HG03139 (cell line): ENCODE measurements at regions not wholly inside any gene's neighbourhood (a gene's known extent, or its start where the extent isn't known, plus 50 kb on each side); places are given as distances from the start of the nearest gene placed in this dataset.

ENCODE experiments used
- ATAC-seq: cut with Tn5 transposase; IDR thresholded peaks from one replicate; pipeline ENCODE4 v1.9.1; 2021; ENCODE audit not compliant: unreplicated experiment

DNA sequence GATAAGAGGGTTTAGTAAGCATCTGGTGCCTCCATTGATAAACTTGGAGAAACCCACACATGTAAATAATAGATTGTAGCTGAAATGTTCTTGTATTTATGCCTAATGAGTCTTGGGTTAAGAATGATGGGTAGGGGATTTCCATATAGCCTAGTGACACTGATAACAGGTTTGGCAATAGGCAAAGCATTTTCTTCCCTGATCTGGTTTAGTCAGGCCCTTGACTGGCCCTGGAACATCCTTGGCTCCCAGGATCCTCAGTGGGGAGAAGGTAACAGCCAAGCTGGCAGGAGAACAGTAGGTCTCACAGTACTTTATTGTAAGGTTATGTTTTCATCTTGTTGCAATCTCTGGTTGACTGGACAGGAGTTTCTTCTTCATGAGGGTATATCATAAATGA, 228.4 kb downstream of the DIPK2A start:
- no peak for ATAC-seq

DNA sequence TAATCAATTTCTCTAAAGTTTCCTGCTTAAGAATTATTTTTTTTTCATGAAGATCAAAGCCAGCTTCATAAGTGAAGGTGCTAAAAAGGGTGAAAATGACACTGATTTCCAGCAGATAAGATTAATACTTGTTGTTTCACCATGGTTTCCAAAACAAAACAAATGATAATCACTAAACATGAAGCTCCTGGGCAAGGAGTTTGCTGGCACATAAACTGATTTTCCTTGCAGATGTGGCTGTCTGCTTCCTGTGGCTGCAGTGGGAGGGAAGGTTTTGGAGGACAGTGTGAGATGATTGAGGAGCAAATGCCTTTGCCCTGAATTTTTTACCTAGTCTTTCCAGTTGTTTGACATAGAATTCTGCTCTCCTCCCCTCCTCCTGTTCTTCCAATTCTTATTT, 228.8 kb downstream of the DIPK2A start:
- ATAC-seq, result no peak

- ATAC-seq, result no peak
Observed at GRCh38 chr3:144221761-144222160, 250.1 kb downstream of the DIPK2A start.

GRCh38 chr3:144229330-144229729, 257.7 kb downstream of the DIPK2A start:
- no peak for ATAC-seq

DNA sequence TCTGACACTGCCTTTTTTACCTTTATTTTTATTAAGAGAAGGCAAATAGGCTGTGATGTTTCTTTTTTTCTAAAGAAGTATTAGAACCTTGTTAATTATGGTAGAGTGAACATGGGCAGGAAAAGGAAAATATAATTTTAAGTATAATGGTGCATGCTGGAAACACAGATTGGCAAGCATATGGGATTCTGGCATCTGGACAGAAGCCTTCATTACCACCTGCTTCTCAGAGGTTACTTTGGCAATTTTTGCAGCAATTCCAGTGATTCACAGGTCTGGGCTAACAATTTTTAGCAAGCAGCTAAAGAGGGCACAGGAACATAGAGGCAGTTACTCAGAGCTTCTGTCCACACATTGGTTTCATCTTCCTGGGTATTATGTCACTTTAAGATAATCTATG, 258.3 kb downstream of the DIPK2A start:
- no peak for ATAC-seq

DNA sequence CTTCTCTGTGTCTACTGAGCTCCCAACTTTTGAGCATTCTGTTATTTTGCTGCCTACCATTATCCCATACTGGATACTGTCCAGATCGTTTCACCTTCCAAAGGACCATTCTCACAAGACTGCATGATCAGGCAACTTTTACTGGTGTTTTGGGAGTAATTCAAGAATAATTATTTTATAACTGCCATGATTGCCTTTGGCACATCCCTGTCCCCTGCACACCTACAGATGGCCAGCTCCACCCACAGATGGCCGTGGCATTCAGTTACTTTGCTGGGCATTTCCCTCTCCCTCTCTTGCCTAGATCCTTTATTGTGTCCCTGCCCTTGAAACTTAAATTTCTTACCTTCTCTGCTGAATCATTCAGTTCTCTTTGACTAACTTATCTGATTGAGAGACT, 263.9 kb downstream of the DIPK2A start:
- ATAC-seq, result no peak

GRCh38 chr3:144237351-144237750, 265.7 kb downstream of the DIPK2A start:
- no peak for ATAC-seq

DNA sequence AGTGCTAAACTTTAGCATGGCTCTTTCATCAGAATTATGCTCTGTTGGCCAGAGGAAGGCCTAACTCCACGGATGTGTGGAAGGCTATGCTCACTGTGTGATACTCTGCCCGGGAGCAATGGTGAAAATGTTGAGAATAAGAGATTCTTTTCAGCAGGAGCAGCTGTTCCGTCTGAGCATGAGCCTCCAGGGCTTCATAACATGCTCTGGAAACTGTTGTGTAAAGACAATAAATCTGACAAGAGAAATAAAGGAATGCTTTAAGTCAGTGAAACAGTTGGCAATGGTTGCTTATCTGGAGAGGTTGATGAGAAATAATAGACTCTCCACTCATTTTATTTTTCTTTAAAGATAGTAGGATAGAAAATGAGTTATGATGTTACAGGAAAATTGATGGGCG, 269.8 kb downstream of the DIPK2A start:
- no peak for ATAC-seq

- ATAC-seq, result no peak
Observed at GRCh38 chr3:144242747-144243146, 271.1 kb downstream of the DIPK2A start.

GRCh38 chr3:144244662-144245061, 273.0 kb downstream of the DIPK2A start:
- no peak for ATAC-seq

DNA sequence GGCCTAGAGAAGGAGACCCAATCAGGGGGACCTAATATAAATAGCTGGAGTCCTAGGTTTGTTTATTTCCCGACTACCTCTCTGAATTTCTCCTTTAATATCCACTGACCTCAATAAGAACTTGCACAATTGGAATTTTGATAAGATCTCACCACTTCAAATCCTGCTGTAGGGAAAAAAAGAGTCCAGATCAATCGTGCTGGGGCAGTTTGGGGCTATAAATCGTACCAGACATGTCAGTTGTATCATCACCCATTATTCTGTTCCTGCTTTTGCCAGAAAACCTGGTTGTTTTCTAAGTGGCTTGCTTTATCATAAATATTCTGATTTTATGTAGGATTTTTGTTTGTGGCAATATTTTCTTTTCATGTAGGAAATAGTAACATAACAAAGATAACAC, 281.3 kb downstream of the DIPK2A start:
- ATAC-seq, result no peak

DNA sequence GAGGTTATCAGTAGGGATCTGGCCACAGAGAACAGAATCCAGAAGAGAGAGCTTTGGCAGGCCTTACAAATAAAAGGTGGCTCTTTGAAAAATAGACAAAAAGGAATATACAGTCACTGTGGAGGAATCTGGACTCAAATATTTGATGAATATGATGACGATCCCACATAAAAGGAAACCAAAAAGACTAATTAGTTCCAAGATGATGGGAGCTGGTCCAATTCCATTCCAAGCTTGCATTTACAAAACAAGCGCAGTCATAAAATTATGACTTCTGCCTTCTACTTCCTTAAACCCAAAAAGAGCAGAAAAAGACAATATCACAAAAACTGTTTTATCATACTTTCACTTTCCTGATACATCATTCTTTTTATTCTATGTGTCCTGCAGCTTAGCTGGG, 285.8 kb downstream of the DIPK2A start:
- no peak for ATAC-seq

- no peak for ATAC-seq
Observed at GRCh38 chr3:144259267-144259666, 287.6 kb downstream of the DIPK2A start.

DNA sequence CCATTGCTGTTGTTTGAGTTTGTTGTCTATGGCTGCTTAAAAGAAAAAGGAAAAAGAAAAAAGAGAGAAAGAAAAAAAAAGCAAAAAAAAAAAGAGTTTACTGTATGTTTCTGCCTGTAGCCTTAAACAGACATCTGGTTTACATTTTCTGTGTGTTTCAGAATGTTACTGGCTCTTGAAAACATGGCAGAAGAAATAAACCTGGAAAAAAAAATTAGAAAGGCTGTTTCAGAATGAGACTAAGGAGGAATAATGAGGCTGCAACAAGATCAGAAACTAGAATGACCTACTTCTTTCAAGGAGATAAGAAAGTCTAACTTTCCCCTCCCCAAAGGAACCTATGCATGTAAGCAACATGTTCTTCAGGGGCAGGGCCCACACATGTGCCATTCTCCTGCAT, 292.1 kb downstream of the DIPK2A start:
- no peak for ATAC-seq

DNA sequence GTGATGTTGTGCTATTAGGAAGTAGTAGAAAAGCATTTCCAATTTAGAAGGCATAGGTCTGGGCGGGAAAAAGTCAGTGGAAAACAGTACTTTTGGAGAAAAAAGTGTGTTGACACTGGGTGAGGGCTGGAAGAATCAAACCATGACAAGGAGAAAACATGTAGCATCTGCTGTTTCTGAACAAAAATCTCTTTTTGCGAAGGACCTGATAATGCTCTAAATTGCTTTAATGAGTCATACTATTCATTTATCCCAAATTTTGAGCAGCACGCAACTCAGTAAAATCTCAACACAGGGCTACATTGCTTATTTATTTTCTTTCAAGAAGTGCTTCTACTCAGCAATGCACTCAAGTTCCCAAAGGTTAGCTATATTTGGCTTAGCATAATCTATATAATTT, 292.7 kb downstream of the DIPK2A start:
- no peak for ATAC-seq

GRCh38 chr3:144264794-144265193, 293.2 kb downstream of the DIPK2A start:
- no peak for ATAC-seq

- no peak for ATAC-seq
Observed at GRCh38 chr3:144265542-144266100, 294.0 kb downstream of the DIPK2A start.

GRCh38 chr3:144270100-144270499, 298.5 kb downstream of the DIPK2A start:
- peak; percentile 44 for ATAC-seq

DNA sequence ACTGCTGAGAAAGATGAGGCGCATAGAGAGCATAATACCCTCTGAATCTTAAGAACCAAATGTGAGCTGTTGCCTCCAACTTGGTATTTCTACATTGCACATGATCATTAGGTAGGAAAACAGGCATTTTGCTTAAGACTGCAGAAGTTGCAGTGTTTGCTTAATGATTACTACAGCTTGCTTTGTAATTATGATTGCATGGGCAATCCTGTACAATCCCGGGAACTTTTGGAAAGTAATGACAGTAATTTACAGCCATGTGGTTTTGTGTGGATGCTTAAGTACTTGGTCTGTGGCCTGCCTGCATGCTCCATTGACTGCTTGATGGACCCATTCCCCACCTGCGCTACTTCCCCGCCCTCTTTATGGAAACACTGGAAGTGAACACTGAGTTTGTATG, 301.1 kb downstream of the DIPK2A start:
- no peak for ATAC-seq

GRCh38 chr3:144273601-144274000, 302.0 kb downstream of the DIPK2A start:
- no peak for ATAC-seq

DNA sequence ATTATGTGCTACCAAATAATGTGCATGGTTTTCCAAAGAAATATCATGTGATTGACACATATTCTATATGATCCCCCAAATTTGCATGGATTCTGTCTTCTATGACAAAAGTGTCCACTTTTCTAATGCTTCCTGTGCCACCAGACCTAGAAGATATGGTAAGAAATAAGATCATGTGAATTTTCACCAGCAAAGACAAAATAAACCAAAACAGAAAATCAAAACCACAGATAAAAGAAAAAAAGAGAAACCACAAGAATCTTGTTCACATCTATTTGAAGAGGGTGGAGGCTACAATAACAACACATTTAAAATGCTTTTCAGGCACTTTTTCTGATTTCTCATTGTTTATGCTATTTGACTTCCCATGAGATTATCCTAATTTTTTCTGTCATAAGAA, 303.4 kb downstream of the DIPK2A start:
- ATAC-seq, result no peak

- ATAC-seq, result no peak
Observed at GRCh38 chr3:144282313-144282712, 310.7 kb downstream of the DIPK2A start.

DNA sequence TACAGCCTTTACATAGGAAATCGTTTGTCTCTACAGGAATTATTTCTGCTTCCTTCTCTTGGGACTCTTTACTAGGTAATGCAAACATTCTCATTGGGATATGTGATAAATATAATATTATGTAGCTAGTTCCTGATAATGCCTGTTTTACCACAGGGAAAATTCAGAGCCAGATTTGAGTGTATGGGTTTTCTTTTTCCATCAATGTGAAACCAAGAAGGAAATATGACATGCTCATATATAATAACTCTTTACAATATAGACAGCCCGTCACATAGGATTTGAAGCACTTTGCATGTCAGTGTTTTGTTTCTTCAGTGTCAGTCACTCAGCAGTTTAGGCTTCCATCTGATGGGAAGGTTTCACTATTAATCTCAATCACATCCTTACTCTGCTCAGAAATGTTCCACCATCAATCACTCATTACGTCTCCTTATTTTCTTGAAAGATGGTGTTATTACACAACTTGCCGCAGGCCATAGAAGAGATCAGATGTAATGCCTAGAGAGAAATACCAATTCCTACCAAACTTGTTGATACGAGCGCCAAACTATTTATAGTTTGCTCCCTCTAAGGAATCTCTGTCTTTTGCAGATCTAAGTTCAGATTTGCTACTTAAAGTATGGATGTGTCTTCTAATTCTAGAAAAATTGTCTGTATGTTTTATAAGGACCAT, 314.8 kb downstream of the DIPK2A start:
- no peak for ATAC-seq
